HEK293 (cell line): ENCODE measurements at regions not wholly inside any gene's neighbourhood (a gene's known extent, or its start where the extent isn't known, plus 50 kb on each side); places are given as distances from the start of the nearest gene placed in this dataset.

Experiments used
- CTCF ChIA-PET: fragments of 350-600 bp; formaldehyde crosslinking; extraction: SDS; loops from one replicate; lab custom pipeline; 2021; ENCODE audit warnings: antibody characterized with exemption; lab: Yijun Ruan, JAX
- POLR2A ChIA-PET: fragments of 300-600 bp; formaldehyde crosslinking; extraction: SDS; loops from one replicate; lab custom pipeline; 2020; ENCODE audit warnings: antibody characterized with exemption, inconsistent platforms; lab: Yijun Ruan, JAX
- H3K27ac ChIP-seq: fragments of 200-500 bp; sonication (Bioruptor generic); 2 replicates; pipeline ENCODE4 v1.5.1; 2014; ENCODE audit warnings: low read depth, low read length, control low read depth, inconsistent platforms; ENCODE audit errors: extremely low read depth
- H3K36me3 ChIP-seq, 2 experiments: fragments of 200-500 bp in 1 of 2; sonication (Bioruptor generic) in 1 of 2; 1 replicate in 1 of 2; 2 replicates in 1 of 2; pipeline ENCODE4 v1.5.1; 2014 to 2017; ENCODE audit warnings: inconsistent platforms in 2 of 2, low read length in 2 of 2; ENCODE audit not compliant: control insufficient read depth in 2 of 2, insufficient read depth in 1 of 2
- H3K4me1 ChIP-seq: fragments of 200-500 bp; sonication (Bioruptor generic); 2 replicates; pipeline ENCODE4 v1.5.1; 2014; ENCODE audit warnings: mild to moderate bottlenecking, low read length, inconsistent platforms; ENCODE audit not compliant: control insufficient read depth, insufficient read depth
- H3K4me3 ChIP-seq: 2 replicates; pipeline ENCODE4 v1.5.1; 2011; ENCODE audit warnings: low read depth, mild to moderate bottlenecking, control low read depth, low read length, moderate library complexity
- H3K9me3 ChIP-seq: fragments of 200-500 bp; sonication (Bioruptor generic); 2 replicates; pipeline ENCODE4 v1.5.1; 2014; ENCODE audit warnings: low read depth, low read length, inconsistent platforms; ENCODE audit not compliant: control insufficient read depth, insufficient read depth
- IKZF3 ChIP-seq: fragments of 450-650 bp; IDR thresholded peaks from 2 replicates; pipeline ENCODE4 v1.5.0; 2018; ENCODE audit warnings: missing biosample characterization, mild to moderate bottlenecking, missing genetic modification characterization, moderate library complexity
- KLF1 ChIP-seq: fragments of 450-650 bp; formaldehyde crosslinking; IDR thresholded peaks from 2 replicates; pipeline ENCODE4 v1.5.1; 2016; ENCODE audit warnings: missing biosample characterization, missing genetic modification characterization
- KLF17 ChIP-seq: fragments of 450-650 bp; formaldehyde crosslinking; IDR thresholded peaks from 2 replicates; pipeline ENCODE4 v1.5.1; 2016; ENCODE audit warnings: missing biosample characterization, missing genetic modification characterization
- REPIN1 ChIP-seq: fragments of 450-650 bp; formaldehyde crosslinking; IDR thresholded peaks from 2 replicates; pipeline ENCODE4 v1.5.1; 2017; ENCODE audit warnings: missing biosample characterization, missing genetic modification characterization, low read depth
- ZFHX2 ChIP-seq: fragments of 450-650 bp; formaldehyde crosslinking; conservative IDR thresholded peaks from 2 replicates; pipeline ENCODE4 v1.5.1; 2016; ENCODE audit warnings: missing biosample characterization, missing genetic modification characterization
- ZIC2 ChIP-seq: fragments of 450-650 bp; formaldehyde crosslinking; IDR thresholded peaks from 2 replicates; pipeline ENCODE4 v1.5.1; 2016; ENCODE audit warnings: missing biosample characterization, missing genetic modification characterization
- ZNF10 ChIP-seq: fragments of 450-650 bp; formaldehyde crosslinking; IDR thresholded peaks from 2 replicates; pipeline ENCODE4 v1.5.1; 2017; ENCODE audit warnings: missing biosample characterization, missing genetic modification characterization
- ZNF121 ChIP-seq: fragments of 450-650 bp; formaldehyde crosslinking; IDR thresholded peaks from 2 replicates; pipeline ENCODE4 v1.5.1; 2016; ENCODE audit warnings: missing biosample characterization, missing genetic modification characterization
- ZNF140 ChIP-seq: fragments of 450-650 bp; formaldehyde crosslinking; IDR thresholded peaks from 2 replicates; pipeline ENCODE4 v1.5.1; 2016; ENCODE audit warnings: missing biosample characterization, missing genetic modification characterization
- ZNF155 ChIP-seq: fragments of 450-650 bp; formaldehyde crosslinking; IDR thresholded peaks from 2 replicates; pipeline ENCODE4 v1.5.1; 2016; ENCODE audit warnings: missing biosample characterization, missing genetic modification characterization
- ZNF18 ChIP-seq: fragments of 450-650 bp; formaldehyde crosslinking; IDR thresholded peaks from 2 replicates; pipeline ENCODE4 v1.5.1; 2016; ENCODE audit warnings: missing biosample characterization, missing genetic modification characterization
- ZNF280D ChIP-seq: fragments of 450-650 bp; formaldehyde crosslinking; IDR thresholded peaks from 2 replicates; pipeline ENCODE4 v1.5.1; 2016; ENCODE audit warnings: missing biosample characterization, missing genetic modification characterization
- ZNF449 ChIP-seq: fragments of 450-650 bp; formaldehyde crosslinking; IDR thresholded peaks from 2 replicates; pipeline ENCODE4 v1.5.1; 2017; ENCODE audit warnings: missing biosample characterization, mild to moderate bottlenecking, missing genetic modification characterization, moderate library complexity
- ZNF521 ChIP-seq: fragments of 450-650 bp; formaldehyde crosslinking; IDR thresholded peaks from 2 replicates; pipeline ENCODE4 v1.5.1; 2017; ENCODE audit warnings: missing biosample characterization, mild to moderate bottlenecking, missing genetic modification characterization
- ZNF529 ChIP-seq: fragments of 450-650 bp; formaldehyde crosslinking; IDR thresholded peaks from 2 replicates; pipeline ENCODE4 v1.5.1; 2017; ENCODE audit warnings: missing genetic modification characterization, missing biosample characterization; ENCODE audit not compliant: insufficient replicate concordance
- ZNF610 ChIP-seq: fragments of 450-650 bp; formaldehyde crosslinking; IDR thresholded peaks from 2 replicates; pipeline ENCODE4 v1.5.1; 2016; ENCODE audit warnings: missing biosample characterization, missing genetic modification characterization, borderline replicate concordance
- ZNF626 ChIP-seq: fragments of 450-650 bp; sonication (Bioruptor Pico); formaldehyde crosslinking; IDR thresholded peaks from 2 replicates; pipeline ENCODE4 v1.5.1; 2018; ENCODE audit warnings: missing biosample characterization, missing genetic modification characterization, inconsistent platforms
- ZNF660 ChIP-seq: fragments of 450-650 bp; IDR thresholded peaks from 2 replicates; pipeline ENCODE4 v1.5.1; 2018; ENCODE audit warnings: missing biosample characterization, mild to moderate bottlenecking, missing genetic modification characterization
- ZNF76 ChIP-seq: fragments of 450-650 bp; formaldehyde crosslinking; IDR thresholded peaks from 2 replicates; pipeline ENCODE4; 2016; ENCODE audit warnings: low read depth, missing biosample characterization, missing genetic modification characterization, borderline replicate concordance
- ZNF777 ChIP-seq: fragments of 450-650 bp; formaldehyde crosslinking; IDR thresholded peaks from 2 replicates; pipeline ENCODE4 v1.5.1; 2017; ENCODE audit warnings: missing biosample characterization, missing genetic modification characterization, borderline replicate concordance
- ZNF837 ChIP-seq: fragments of 450-650 bp; formaldehyde crosslinking; IDR thresholded peaks from 2 replicates; pipeline ENCODE4 v1.5.1; 2016; ENCODE audit warnings: missing biosample characterization, missing genetic modification characterization
- ZSCAN4 ChIP-seq: fragments of 450-650 bp; formaldehyde crosslinking; IDR thresholded peaks from 2 replicates; pipeline ENCODE4 v1.5.1; 2017; ENCODE audit warnings: missing biosample characterization, missing genetic modification characterization
- TF ChIP-seq, protein P1 (sequence below): fragments of 450-650 bp; formaldehyde crosslinking; IDR thresholded peaks from 2 replicates; pipeline ENCODE4 v1.5.1; 2016; ENCODE audit warnings: missing biosample characterization, missing genetic modification characterization
- TF ChIP-seq, protein P2 (sequence below): sonication (generic); formaldehyde crosslinking; IDR thresholded peaks from 2 replicates; pipeline ENCODE4 v1.8.1; 2022; ENCODE audit warnings: mild to moderate bottlenecking, moderate library complexity, missing genetic modification reagents

- Histone ChIP-seq H3K36me3 (no peaks in the 10 kb centered on the region), H3K9me3 (no peaks in the 10 kb centered on the region), H3K4me3 (no peak overlapping the region), H3K27ac (no peak overlapping the region), H3K4me1 (no peaks in the 10 kb centered on the region)
- ChIA-PET POLR2A (no interaction called here), CTCF (no interaction called here)
- TF ChIP-seq ZNF660 (tag by site-specific recombination) (no peak), ZNF449 (tag by site-specific recombination) (no peak), ZNF140 (tag by site-specific recombination) (no peak), ZSCAN4 (no peak), ZNF155 (tag by site-specific recombination) (no peak), ZNF777 (tag by site-specific recombination) (no peak), KLF1 (tag by site-specific recombination) (no peak), IKZF3 (tag by site-specific recombination) (no peak), ZNF121 (tag by site-specific recombination) (no peak), ZNF626 (tag by site-specific recombination) (no peak), ZNF837 (tag by site-specific recombination) (no peak), ZFHX2 (tag by site-specific recombination) (no peak), ZNF76 (tag by site-specific recombination) (no peak), ZNF10 (tag by site-specific recombination) (no peak)
- TF ChIP-seq, protein P1, sequence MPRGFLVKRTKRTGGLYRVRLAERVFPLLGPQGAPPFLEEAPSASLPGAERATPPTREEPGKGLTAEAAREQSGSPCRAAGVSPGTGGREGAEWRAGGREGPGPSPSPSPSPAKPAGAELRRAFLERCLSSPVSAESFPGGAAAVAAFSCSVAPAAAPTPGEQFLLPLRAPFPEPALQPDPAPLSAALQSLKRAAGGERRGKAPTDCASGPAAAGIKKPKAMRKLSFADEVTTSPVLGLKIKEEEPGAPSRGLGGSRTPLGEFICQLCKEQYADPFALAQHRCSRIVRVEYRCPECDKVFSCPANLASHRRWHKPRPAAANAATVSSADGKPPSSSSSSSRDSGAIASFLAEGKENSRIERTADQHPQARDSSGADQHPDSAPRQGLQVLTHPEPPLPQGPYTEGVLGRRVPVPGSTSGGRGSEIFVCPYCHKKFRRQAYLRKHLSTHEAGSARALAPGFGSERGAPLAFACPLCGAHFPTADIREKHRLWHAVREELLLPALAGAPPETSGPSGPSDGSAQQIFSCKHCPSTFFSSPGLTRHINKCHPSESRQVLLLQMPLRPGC (tag by site-specific recombination): no peak
- TF ChIP-seq, protein P2, sequence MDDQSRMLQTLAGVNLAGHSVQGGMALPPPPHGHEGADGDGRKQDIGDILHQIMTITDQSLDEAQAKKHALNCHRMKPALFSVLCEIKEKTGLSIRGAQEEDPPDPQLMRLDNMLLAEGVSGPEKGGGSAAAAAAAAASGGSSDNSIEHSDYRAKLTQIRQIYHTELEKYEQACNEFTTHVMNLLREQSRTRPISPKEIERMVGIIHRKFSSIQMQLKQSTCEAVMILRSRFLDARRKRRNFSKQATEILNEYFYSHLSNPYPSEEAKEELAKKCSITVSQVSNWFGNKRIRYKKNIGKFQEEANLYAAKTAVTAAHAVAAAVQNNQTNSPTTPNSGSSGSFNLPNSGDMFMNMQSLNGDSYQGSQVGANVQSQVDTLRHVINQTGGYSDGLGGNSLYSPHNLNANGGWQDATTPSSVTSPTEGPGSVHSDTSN (CRISPR knock-in tag): no peak
Observed at GRCh38 chr10:8401531-8401930, 347.0 kb downstream of the GATA3 start.

- TF ChIP-seq ZNF521 (tag by site-specific recombination): no peak
- TF ChIP-seq ZIC2 (tag by site-specific recombination): no peak
- no peak for TF ChIP-seq KLF17 (tag by site-specific recombination)
- TF ChIP-seq ZNF529 (tag by site-specific recombination): no peak
- no peak for TF ChIP-seq ZNF610
- TF ChIP-seq ZNF280D: no peak
- TF ChIP-seq ZNF18: no peak
- no peak for TF ChIP-seq REPIN1
- TF ChIP-seq IKZF3 (tag by site-specific recombination): no peak
- Histone ChIP-seq H3K4me3 (no peak overlapping the region), H3K4me1 (peaks cover 2% of the 10 kb centered on the region; the same call in 1 of the 2 replicates), H3K27ac (no peak overlapping the region), H3K36me3 (no peaks in the 10 kb centered on the region), H3K9me3 (no peaks in the 10 kb centered on the region)
- CTCF ChIA-PET: interaction anchor here (0.7 kb wide), 1 partner anchor 95 kb away, joined by 3 read pairs; no protein-coding TSS in a partner anchor
- POLR2A ChIA-PET: no interaction called here
Observed at GRCh38 chr10:8402576-8402975, 348.1 kb downstream of the GATA3 start.
